ENCODE measurements at regions not wholly inside any gene's neighbourhood (a gene's known extent, or its start where the extent isn't known, plus 50 kb on each side); places are given as distances from the start of the nearest gene placed in this dataset.

DNA sequence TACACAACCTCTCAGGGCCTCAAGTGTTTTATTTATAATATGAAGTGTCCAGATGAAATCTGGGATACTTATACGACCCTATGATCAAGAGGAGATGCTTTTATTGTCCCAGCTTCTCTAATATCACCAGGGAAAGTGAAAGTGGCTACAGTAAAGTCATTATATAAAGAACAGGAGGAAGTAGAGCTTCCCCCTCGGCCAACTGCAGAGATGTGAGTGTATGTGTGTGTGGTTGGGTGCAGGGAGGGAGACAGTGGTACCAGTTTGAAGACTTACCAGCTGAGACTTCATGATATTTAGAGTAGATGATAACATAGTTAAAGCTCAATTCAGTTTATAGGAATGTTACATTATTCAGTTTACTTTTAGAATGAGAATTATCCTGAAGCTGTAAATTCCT, 373.6 kb upstream of the DDI1 start:
- in situ Hi-C loops (cut with HindIII; ENCODE audit: extremely low pct_ligation_motif_present, low pct_unique_long_range_greater_than_20kb) (no loop called here), intact Hi-C loops (cut with micrococcal nuclease; ENCODE audit: unreplicated experiment) (no loop called here)
- ChIA-PET POLR2A (no interaction called here), CTCF (ENCODE audit: low intra/inter-chr PET ratio, low total read pairs) (no interaction called here)
- WGBS (ENCODE audit: low lambda C conversion rate) = 0% methylated on average over 2 of the region's 2 CpGs
- Histone ChIP-seq H4K20me1 (ENCODE audit: insufficient read depth, low read length) (no peaks in the 10 kb centered on the region), H3K27me3 (ENCODE audit: control insufficient read depth in 1 of 2, insufficient read depth in 2 of 2, low read length in 2 of 2) (no peaks in the 10 kb centered on the region), H3K9ac (ENCODE audit: insufficient read depth, low read depth, low read length) (no peak overlapping the region), H3K4me2 (ENCODE audit: low read depth, low read length) (no peak overlapping the region), H3K79me2 (ENCODE audit: insufficient read depth, low read length) (no peaks in the 10 kb centered on the region), H2AFZ (ENCODE audit: low read length) (no peak overlapping the region), H3K27ac (ENCODE audit: extremely low read length, insufficient read depth, low read length) (no peak overlapping the region), H3K4me3 (replicated peaks in 1 of 3; ENCODE audit: insufficient read depth in 1 of 3, low read depth in 2 of 3, low read length in 3 of 3) (no peak overlapping the region), H3K9me3 (ENCODE audit: low read length) (no peaks in the 10 kb centered on the region), H3K4me1 (ENCODE audit: insufficient read depth, low read length) (no peaks in the 10 kb centered on the region), H3K36me3 (replicated peaks in 1 of 2; ENCODE audit: control insufficient read depth in 1 of 2, insufficient read depth in 2 of 2, low read length in 2 of 2) (no peaks in the 10 kb centered on the region)
- DNase-seq (ENCODE audit: low spot score) (no peak), FAIRE-seq (no peak), ATAC-seq (no peak)
- BruUV-seq (replicated peaks) = no TSS peak
- TF ChIP-seq ZNF205 (CRISPR knock-in tag; IDR thresholded peaks at IDR 0.05) = no peak
- no peak for TF ChIP-seq ISX (CRISPR knock-in tag; conservative IDR thresholded peaks at IDR 0.05)
- no peak for TF ChIP-seq HOXD1 (CRISPR knock-in tag; IDR thresholded peaks at IDR 0.05)
- TF ChIP-seq, protein P1, sequence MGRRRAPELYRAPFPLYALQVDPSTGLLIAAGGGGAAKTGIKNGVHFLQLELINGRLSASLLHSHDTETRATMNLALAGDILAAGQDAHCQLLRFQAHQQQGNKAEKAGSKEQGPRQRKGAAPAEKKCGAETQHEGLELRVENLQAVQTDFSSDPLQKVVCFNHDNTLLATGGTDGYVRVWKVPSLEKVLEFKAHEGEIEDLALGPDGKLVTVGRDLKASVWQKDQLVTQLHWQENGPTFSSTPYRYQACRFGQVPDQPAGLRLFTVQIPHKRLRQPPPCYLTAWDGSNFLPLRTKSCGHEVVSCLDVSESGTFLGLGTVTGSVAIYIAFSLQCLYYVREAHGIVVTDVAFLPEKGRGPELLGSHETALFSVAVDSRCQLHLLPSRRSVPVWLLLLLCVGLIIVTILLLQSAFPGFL (CRISPR knock-in tag; IDR thresholded peaks at IDR 0.05) = no peak
- no peak for TF ChIP-seq NAIF1 (CRISPR knock-in tag; IDR thresholded peaks at IDR 0.05; ENCODE audit: borderline replicate concordance)
- TF ChIP-seq POGZ (CRISPR knock-in tag; IDR thresholded peaks at IDR 0.05) = no peak
- no peak for TF ChIP-seq ZBTB20 (CRISPR knock-in tag; IDR thresholded peaks at IDR 0.05; ENCODE audit: borderline replicate concordance, low read depth)
- no peak for TF ChIP-seq ZNF644 (CRISPR knock-in tag; IDR thresholded peaks at IDR 0.05; ENCODE audit: low read depth)
- no peak for TF ChIP-seq CBX2 (IDR thresholded peaks at IDR 0.05; ENCODE audit: low read depth, low read length)
- no peak for TF ChIP-seq CBX2 (CRISPR knock-in tag; IDR thresholded peaks at IDR 0.05; ENCODE audit: low read depth)
- no peak for TF ChIP-seq ZNF678 (CRISPR knock-in tag; IDR thresholded peaks at IDR 0.05)

DNA sequence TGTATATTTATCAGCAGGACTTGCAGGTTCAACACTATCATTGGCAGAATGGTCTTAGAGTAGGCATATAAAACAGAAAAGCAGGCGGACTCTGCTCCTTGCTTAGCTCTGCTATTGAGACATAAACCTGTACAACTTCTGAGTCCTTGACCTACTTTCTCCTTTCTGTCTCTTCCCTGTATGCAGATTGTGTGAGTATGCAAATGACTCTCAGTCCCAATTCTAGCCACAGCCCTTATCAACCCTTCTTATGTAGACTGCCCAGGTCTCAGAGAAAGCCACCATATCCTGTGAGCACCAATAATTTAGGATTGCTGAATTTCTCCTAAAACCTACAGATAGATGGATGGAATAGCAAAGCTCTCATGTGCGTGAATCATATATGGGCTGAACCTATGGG, 367.6 kb upstream of the DDI1 start:
- BruUV-seq (replicated peaks) = no TSS peak

More for the DNA sequence above, 367.6 kb upstream of the DDI1 start:
- Histone ChIP-seq H3K4me1 (ENCODE audit: insufficient read depth, low read length) (no peaks in the 10 kb centered on the region), H3K27me3 (ENCODE audit: control insufficient read depth in 1 of 2, insufficient read depth in 2 of 2, low read length in 2 of 2) (no peaks in the 10 kb centered on the region), H2AFZ (ENCODE audit: low read length) (no peak overlapping the region), H3K4me3 (replicated peaks in 1 of 3; ENCODE audit: insufficient read depth in 1 of 3, low read depth in 2 of 3, low read length in 3 of 3) (no peak overlapping the region), H3K36me3 (replicated peaks in 1 of 2; ENCODE audit: control insufficient read depth in 1 of 2, insufficient read depth in 2 of 2, low read length in 2 of 2) (no peaks in the 10 kb centered on the region), H3K27ac (ENCODE audit: extremely low read length, insufficient read depth, low read length) (no peak overlapping the region), H3K9me3 (ENCODE audit: low read length) (no peaks in the 10 kb centered on the region), H3K79me2 (ENCODE audit: insufficient read depth, low read length) (no peaks in the 10 kb centered on the region), H4K20me1 (ENCODE audit: insufficient read depth, low read length) (no peaks in the 10 kb centered on the region), H3K4me2 (ENCODE audit: low read depth, low read length) (no peak overlapping the region), H3K9ac (ENCODE audit: insufficient read depth, low read depth, low read length) (no peak overlapping the region)
- TF ChIP-seq ATF1 (CRISPR knock-in tag; IDR thresholded peaks at IDR 0.05) = no peak
- TF ChIP-seq RBAK (CRISPR knock-in tag; IDR thresholded peaks at IDR 0.05) = no peak
- no peak for TF ChIP-seq MXD4 (CRISPR knock-in tag; IDR thresholded peaks at IDR 0.05)
- no peak for TF ChIP-seq ZNF569 (CRISPR knock-in tag; IDR thresholded peaks at IDR 0.05; ENCODE audit: borderline replicate concordance)
- TF ChIP-seq JUN (CRISPR knock-in tag; IDR thresholded peaks at IDR 0.05) = no peak
- TF ChIP-seq, protein P2, sequence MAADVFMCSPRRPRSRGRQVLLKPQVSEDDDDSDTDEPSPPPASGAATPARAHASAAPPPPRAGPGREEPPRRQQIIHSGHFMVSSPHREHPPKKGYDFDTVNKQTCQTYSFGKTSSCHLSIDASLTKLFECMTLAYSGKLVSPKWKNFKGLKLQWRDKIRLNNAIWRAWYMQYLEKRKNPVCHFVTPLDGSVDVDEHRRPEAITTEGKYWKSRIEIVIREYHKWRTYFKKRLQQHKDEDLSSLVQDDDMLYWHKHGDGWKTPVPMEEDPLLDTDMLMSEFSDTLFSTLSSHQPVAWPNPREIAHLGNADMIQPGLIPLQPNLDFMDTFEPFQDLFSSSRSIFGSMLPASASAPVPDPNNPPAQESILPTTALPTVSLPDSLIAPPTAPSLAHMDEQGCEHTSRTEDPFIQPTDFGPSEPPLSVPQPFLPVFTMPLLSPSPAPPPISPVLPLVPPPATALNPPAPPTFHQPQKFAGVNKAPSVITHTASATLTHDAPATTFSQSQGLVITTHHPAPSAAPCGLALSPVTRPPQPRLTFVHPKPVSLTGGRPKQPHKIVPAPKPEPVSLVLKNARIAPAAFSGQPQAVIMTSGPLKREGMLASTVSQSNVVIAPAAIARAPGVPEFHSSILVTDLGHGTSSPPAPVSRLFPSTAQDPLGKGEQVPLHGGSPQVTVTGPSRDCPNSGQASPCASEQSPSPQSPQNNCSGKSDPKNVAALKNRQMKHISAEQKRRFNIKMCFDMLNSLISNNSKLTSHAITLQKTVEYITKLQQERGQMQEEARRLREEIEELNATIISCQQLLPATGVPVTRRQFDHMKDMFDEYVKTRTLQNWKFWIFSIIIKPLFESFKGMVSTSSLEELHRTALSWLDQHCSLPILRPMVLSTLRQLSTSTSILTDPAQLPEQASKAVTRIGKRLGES (CRISPR knock-in tag; IDR thresholded peaks at IDR 0.05; ENCODE audit: borderline replicate concordance) = no peak
- POLR2A ChIA-PET = no interaction called here
- no peak for ATAC-seq
- CTCF ChIA-PET (ENCODE audit: low intra/inter-chr PET ratio, low total read pairs) = no interaction called here
- FAIRE-seq = no peak
- intact Hi-C loops (cut with micrococcal nuclease; ENCODE audit: unreplicated experiment) (no loop called here), in situ Hi-C loops (cut with HindIII; ENCODE audit: extremely low pct_ligation_motif_present, low pct_unique_long_range_greater_than_20kb) (no loop called here)
- no peak for DNase-seq (ENCODE audit: low spot score)
- WGBS (ENCODE audit: low lambda C conversion rate) = 20% methylated on average over 2 of the region's 2 CpGs

Data from HepG2 (cell line).